B cell (primary cell): ENCODE measurements at regions not wholly inside any gene's neighbourhood (a gene's known extent, or its start where the extent isn't known, plus 50 kb on each side); places are given as distances from the start of the nearest gene placed in this dataset.
A peak's percentile ranks its signal among the peaks of the same experiment; 100 is the strongest.

ENCODE experiments used
- ATAC-seq: fragments of 200-7000 bp; cut with Tn5 transposase; one replicate; pipeline ENCODE4 v1.10.0; 2021; ENCODE audit warnings: low read depth, mild to moderate bottlenecking, moderate number of reproducible peaks, moderate library complexity
- CTCF ChIA-PET: fragments of 350-600 bp; sonication (Branson Sonifier 250); formaldehyde crosslinking; loops from one replicate; lab custom pipeline; 2021; ENCODE audit warnings: antibody characterized with exemption, inconsistent platforms; lab: Charles Lee
- POLR2A ChIA-PET: fragments of 350-600 bp; sonication (Branson Sonifier 250); formaldehyde crosslinking; loops from one replicate; lab custom pipeline; 2021; ENCODE audit warnings: antibody characterized with exemption; lab: Charles Lee
- DNase-seq: peaks from one replicate; pipeline ENCODE4 v3.0.0; 2013
- H2AFZ ChIP-seq: 2 replicates; pipeline ENCODE4 v1.6.1; 2012; ENCODE audit warnings: mild to moderate bottlenecking, low read depth, low read length; ENCODE audit not compliant: insufficient read depth, poor library complexity, severe bottlenecking
- H3K27ac ChIP-seq, 2 donors: 1 replicate in 1 of 2; 2 replicates in 1 of 2; pipeline ENCODE4 v1.5.1; 2012 to 2013; ENCODE audit warnings: low read length in 2 of 2, mild to moderate bottlenecking in 2 of 2, moderate library complexity in 1 of 2
- H3K27me3 ChIP-seq, 4 experiments: fragments of 200-600 bp in 1 of 4; sonication (generic) in 1 of 4; replicated peaks in 1 of 4; 1 replicate in 2 of 4; 2 replicates in 2 of 4; pipeline versions ENCODE4 v1.6.1 to v1.7.0; 2013 to 2016; ENCODE audit warnings: low read length in 3 of 4, mild to moderate bottlenecking in 2 of 4, mixed read lengths in 1 of 4, moderate library complexity in 1 of 4; ENCODE audit not compliant: insufficient read depth in 4 of 4, control insufficient read depth in 3 of 4; ENCODE audit errors: control extremely low read depth in 1 of 4
- H3K36me3 ChIP-seq, 2 experiments: replicated peaks in 1 of 2; 1 replicate in 1 of 2; 2 replicates in 1 of 2; pipeline versions ENCODE4 v1.6.1 to v1.7.1; 2013; ENCODE audit warnings: low read length in 1 of 2; ENCODE audit not compliant: insufficient read depth in 2 of 2, control insufficient read depth in 1 of 2; ENCODE audit errors: control extremely low read depth in 1 of 2, extremely low read depth in 1 of 2
- H3K4me1 ChIP-seq, 2 donors: fragments of 200-600 bp in 1 of 2; sonication (generic) in 1 of 2; 1 replicate in 1 of 2; 2 replicates in 1 of 2; pipeline versions ENCODE4 v1.5.1 to v1.6.1; 2013 to 2017; ENCODE audit warnings: low read length in 2 of 2; ENCODE audit not compliant: control insufficient read depth in 2 of 2, insufficient read depth in 2 of 2
- H3K4me2 ChIP-seq: replicated peaks from 2 replicates; pipeline ENCODE3; 2012; ENCODE audit warnings: mild to moderate bottlenecking, low read depth, low read length; ENCODE audit not compliant: poor library complexity, severe bottlenecking
- H3K4me3 ChIP-seq, 5 experiments: fragments of 200-600 bp in 1 of 5; sonication (generic) in 1 of 5; 1 replicate in 3 of 5; 2 replicates in 2 of 5; pipeline versions ENCODE4 v1.5.1 to v1.7.0; 2011 to 2016; ENCODE audit warnings: low read length in 4 of 5, mild to moderate bottlenecking in 4 of 5, low read depth in 2 of 5, control low read depth in 1 of 5, moderate library complexity in 1 of 5; ENCODE audit not compliant: insufficient read depth in 1 of 5; ENCODE audit errors: control extremely low read depth in 1 of 5, extremely low read depth in 1 of 5
- H3K79me2 ChIP-seq: fragments of 200-600 bp; sonication (generic); one replicate; pipeline ENCODE4 v1.6.0; 2016; ENCODE audit warnings: low read length; ENCODE audit not compliant: control insufficient read depth, insufficient read depth
- H3K9ac ChIP-seq: fragments of 200-600 bp; sonication (generic); 2 replicates; pipeline ENCODE4 v1.6.1; 2017; ENCODE audit warnings: mild to moderate bottlenecking, low read length, moderate library complexity
- H3K9me3 ChIP-seq, 3 donors: one replicate each; pipeline versions ENCODE4 v1.6.1 to v1.7.1; 2013; ENCODE audit warnings: low read length in 2 of 3; ENCODE audit not compliant: control insufficient read depth in 2 of 3, insufficient read depth in 1 of 3; ENCODE audit errors: control extremely low read depth in 1 of 3
- H4K20me1 ChIP-seq: 2 replicates; pipeline ENCODE4 v1.6.0; 2012; ENCODE audit warnings: mild to moderate bottlenecking, low read length; ENCODE audit not compliant: insufficient read depth, control insufficient read depth, poor library complexity, severe bottlenecking
- H3K27ac Mint-ChIP-seq: one replicate; pipeline ENCODE4 v1.8.0; 2021; ENCODE audit warnings: mixed read lengths
- H3K27me3 Mint-ChIP-seq: one replicate; pipeline ENCODE4 v1.8.0; 2021; ENCODE audit warnings: mixed read lengths
- H3K4me1 Mint-ChIP-seq: one replicate; pipeline ENCODE4 v1.8.0; 2021; ENCODE audit warnings: mixed read lengths
- H3K4me3 Mint-ChIP-seq: one replicate; pipeline ENCODE4 v1.8.0; 2021; ENCODE audit warnings: mixed read lengths
- H3K9me3 Mint-ChIP-seq: one replicate; pipeline ENCODE4 v1.8.0; 2022; ENCODE audit warnings: mixed read lengths; ENCODE audit not compliant: insufficient read depth
- CTCF ChIP-seq: fragments of 200-600 bp; IDR thresholded peaks from one replicate; pipeline ENCODE4 v1.8.0; 2022; ENCODE audit warnings: antibody characterized with exemption, mild to moderate bottlenecking
- EZH2 ChIP-seq: IDR thresholded peaks from 2 replicates; pipeline ENCODE4 v1.6.1; 2012; ENCODE audit warnings: borderline replicate concordance, low read depth, mild to moderate bottlenecking, moderate library complexity, low read length; ENCODE audit not compliant: insufficient read depth, poor library complexity, severe bottlenecking
- WGBS: methylation state at CpG from one replicate; pipeline ENCODE4 v1.1.5; 2013; ENCODE audit warnings: missing lambda C conversion rate; ENCODE audit not compliant: insufficient coverage; 5-methylcytosine and 5-hydroxymethylcytosine counted together
- intact Hi-C: fragments of 100-400 bp; cut with micrococcal nuclease; formaldehyde crosslinking; loops from one replicate; pipeline ENCODE4 v1.10.0; 2022

GRCh38 chr5:40376566-40376965 is 303.1 kb upstream of the PTGER4 start:
- Histone ChIP-seq H3K79me2 (no peaks in the 10 kb centered on the region), H3K36me3 (no peaks in the 10 kb centered on the region), H2AFZ (no peak overlapping the region), H3K9ac (no peak overlapping the region), H3K27ac (no peak overlapping the region), H3K4me3 (no peak overlapping the region), H4K20me1 (no peaks in the 10 kb centered on the region), H3K4me1 (peaks cover 14 to 30% of the 10 kb centered on the region in 2 donors), H3K9me3 (peaks cover 0 to 3% (median 0%) of the 10 kb centered on the region in 3 donors), H3K27me3 (no peaks in the 10 kb centered on the region), H3K4me2 (peak overlapping the region; percentile 39)
- peak; percentile 41 for ATAC-seq
- intact Hi-C loops: no loop called here
- CTCF ChIA-PET: interaction anchor here (1.1 to 1.3 kb wide), 4 partner anchors 11 to 1001 kb away, joined by 3 read pairs; partner anchors contain the start of gene PTGER4
- no CpG with 5 or more reads among the region's 1 CpG for WGBS
- H3K9me3 Mint-ChIP-seq: no peaks in the 10 kb centered on the region
- TF ChIP-seq EZH2 (no peak), CTCF (no peak)
- no peaks in the 10 kb centered on the region for H3K27me3 Mint-ChIP-seq
- H3K4me3 Mint-ChIP-seq: peak overlapping the region; percentile 6
- H3K4me1 Mint-ChIP-seq: peaks cover 28% of the 10 kb centered on the region
- peak; percentile 54 for DNase-seq
- H3K27ac Mint-ChIP-seq: no peak overlapping the region
- POLR2A ChIA-PET: no interaction called here

GRCh38 chr5:40374853-40375252 is 304.9 kb upstream of the PTGER4 start:
- intact Hi-C loops: loop anchor here (5.0 kb wide), 1 partner anchor 62 kb away; no protein-coding TSS in a partner anchor
- H3K27me3 ChIP-seq: no peaks in the 10 kb centered on the region
- WGBS: no CpG with 5 or more reads among the region's 6 CpGs
- no peak for TF ChIP-seq EZH2
- TF ChIP-seq CTCF: no peak
- H3K79me2 ChIP-seq: no peaks in the 10 kb centered on the region
- no peaks in the 10 kb centered on the region for H3K27me3 Mint-ChIP-seq
- H2AFZ ChIP-seq: no peak overlapping the region
- no peak overlapping the region for H3K4me2 ChIP-seq
- H3K27ac Mint-ChIP-seq: no peak overlapping the region
- H3K36me3 ChIP-seq: no peaks in the 10 kb centered on the region
- H3K4me3 ChIP-seq: no peak overlapping the region
- ChIA-PET CTCF (no interaction called here), POLR2A (no interaction called here)
- ATAC-seq: no peak
- H3K4me3 Mint-ChIP-seq: no peak overlapping the region
- H4K20me1 ChIP-seq: no peaks in the 10 kb centered on the region
- no peak overlapping the region for H3K9ac ChIP-seq
- H3K4me1 ChIP-seq: peaks cover 14 to 30% of the 10 kb centered on the region in 2 donors
- H3K9me3 Mint-ChIP-seq: peaks cover 3% of the 10 kb centered on the region
- no peak for DNase-seq
- no peak overlapping the region for H3K27ac ChIP-seq
- H3K4me1 Mint-ChIP-seq: peaks cover 28% of the 10 kb centered on the region
- peaks cover 0 to 3% (median 0%) of the 10 kb centered on the region in 3 donors for H3K9me3 ChIP-seq
